ENCODE measurements at regions not wholly inside any gene's neighbourhood (a gene's known extent, or its start where the extent isn't known, plus 50 kb on each side); places are given as distances from the start of the nearest gene placed in this dataset.
"Not testable (repeated sequence)": the region's sequence is repeated elsewhere in the genome, so short reads cannot be mapped to it uniquely, and the experiment has no call there.

GRCh38 chr3:74830845-74831244 lies 216.4 kb upstream of the CNTN3 start:
- H3K23ac ChIP-seq (ENCODE audit: low read length in 2 of 2); H3K4me3 ChIP-seq (ENCODE audit: insufficient read depth in 1 of 2, low read depth in 1 of 2, low read length in 2 of 2); H3K9ac ChIP-seq (ENCODE audit: low read length); H3K79me1 ChIP-seq (replicated peaks; ENCODE audit: low read length, poor library complexity, severe bottlenecking); H2BK120ac ChIP-seq (ENCODE audit: low read depth, low read length); H3K27me3 ChIP-seq (ENCODE audit: control insufficient read depth in 1 of 2, insufficient read depth in 1 of 2, low read length in 2 of 2); H2BK5ac ChIP-seq (ENCODE audit: low read depth, low read length, poor library complexity, severe bottlenecking); H4K91ac ChIP-seq (ENCODE audit: low read length); H3K27ac ChIP-seq (ENCODE audit: low read length, poor library complexity, severe bottlenecking); H3K9me3 ChIP-seq (ENCODE audit: control insufficient read depth, low read length); H2BK12ac ChIP-seq (ENCODE audit: low read length in 2 of 2); H2BK15ac ChIP-seq (ENCODE audit: low read depth, poor library complexity, severe bottlenecking); H2AK5ac ChIP-seq (ENCODE audit: low read length, severe bottlenecking); H3K4me2 ChIP-seq (ENCODE audit: low read length, poor library complexity, severe bottlenecking); H4K8ac ChIP-seq (ENCODE audit: low read length); H3K18ac ChIP-seq (ENCODE audit: low read depth in 1 of 2, low read length in 2 of 2); H3K4ac ChIP-seq (ENCODE audit: low read depth in 1 of 2, low read length in 2 of 2); H3K36me3 ChIP-seq (ENCODE audit: control insufficient read depth in 1 of 2, insufficient read depth in 2 of 2, low read depth in 1 of 2, low read length in 2 of 2); DNase-seq; H2AFZ ChIP-seq (ENCODE audit: low read depth, low read length); H3K14ac ChIP-seq (ENCODE audit: low read length in 2 of 2); H3K4me1 ChIP-seq (ENCODE audit: control insufficient read depth, insufficient read depth, low read depth, low read length): not testable (repeated sequence)
- 78% methylated on average over 5 of the region's 5 CpGs for WGBS

- 86% methylated on average over 11 of the region's 11 CpGs for WGBS
- H3K9me3 ChIP-seq (ENCODE audit: control insufficient read depth, low read length); H2BK15ac ChIP-seq (ENCODE audit: low read depth, poor library complexity, severe bottlenecking); H3K18ac ChIP-seq (ENCODE audit: low read depth in 1 of 2, low read length in 2 of 2); H2BK5ac ChIP-seq (ENCODE audit: low read depth, low read length, poor library complexity, severe bottlenecking); H4K91ac ChIP-seq (ENCODE audit: low read length); H3K4me1 ChIP-seq (ENCODE audit: control insufficient read depth, insufficient read depth, low read depth, low read length); DNase-seq; H3K27me3 ChIP-seq (ENCODE audit: control insufficient read depth in 1 of 2, insufficient read depth in 1 of 2, low read length in 2 of 2); H3K23ac ChIP-seq (ENCODE audit: low read length in 2 of 2); H2AK5ac ChIP-seq (ENCODE audit: low read length, severe bottlenecking); H3K14ac ChIP-seq (ENCODE audit: low read length in 2 of 2); H3K4me2 ChIP-seq (ENCODE audit: low read length, poor library complexity, severe bottlenecking); H3K4ac ChIP-seq (ENCODE audit: low read depth in 1 of 2, low read length in 2 of 2); H3K4me3 ChIP-seq (ENCODE audit: insufficient read depth in 1 of 2, low read depth in 1 of 2, low read length in 2 of 2); H3K79me1 ChIP-seq (replicated peaks; ENCODE audit: low read length, poor library complexity, severe bottlenecking); H2BK12ac ChIP-seq (ENCODE audit: low read length in 2 of 2); H2AFZ ChIP-seq (ENCODE audit: low read depth, low read length); H2BK120ac ChIP-seq (ENCODE audit: low read depth, low read length); H3K27ac ChIP-seq (ENCODE audit: low read length, poor library complexity, severe bottlenecking); H3K36me3 ChIP-seq (ENCODE audit: control insufficient read depth in 1 of 2, insufficient read depth in 2 of 2, low read depth in 1 of 2, low read length in 2 of 2); H3K9ac ChIP-seq (ENCODE audit: low read length); H4K8ac ChIP-seq (ENCODE audit: low read length): not testable (repeated sequence)
Observed at GRCh38 chr3:74825404-74825803, 210.9 kb upstream of the CNTN3 start.

GRCh38 chr3:74824366-74824765 lies 209.9 kb upstream of the CNTN3 start:
- H3K4ac ChIP-seq (ENCODE audit: low read depth in 1 of 2, low read length in 2 of 2), result no peak overlapping the region
- H2BK5ac ChIP-seq (ENCODE audit: low read depth, low read length, poor library complexity, severe bottlenecking), result no peak overlapping the region
- no peak overlapping the region for H3K4me3 ChIP-seq (ENCODE audit: insufficient read depth in 1 of 2, low read depth in 1 of 2, low read length in 2 of 2)
- H3K9ac ChIP-seq (ENCODE audit: low read length), result no peak overlapping the region
- no peak overlapping the region for H3K23ac ChIP-seq (ENCODE audit: low read length in 2 of 2)
- WGBS, result 87% methylated on average over 3 of the region's 4 CpGs
- no peaks in the 10 kb centered on the region for H3K27me3 ChIP-seq (ENCODE audit: control insufficient read depth in 1 of 2, insufficient read depth in 1 of 2, low read length in 2 of 2)
- H4K91ac ChIP-seq (ENCODE audit: low read length), result no peak overlapping the region
- no peak overlapping the region for H4K8ac ChIP-seq (ENCODE audit: low read length)
- H2AK5ac ChIP-seq (ENCODE audit: low read length, severe bottlenecking), result no peak overlapping the region
- H3K9me3 ChIP-seq (ENCODE audit: control insufficient read depth, low read length), result no peaks in the 10 kb centered on the region
- no peak overlapping the region for H2BK15ac ChIP-seq (ENCODE audit: low read depth, poor library complexity, severe bottlenecking)
- no peak overlapping the region for H3K4me2 ChIP-seq (ENCODE audit: low read length, poor library complexity, severe bottlenecking)
- H3K79me1 ChIP-seq (replicated peaks; ENCODE audit: low read length, poor library complexity, severe bottlenecking), result no peaks in the 10 kb centered on the region
- DNase-seq, result no peak
- H2BK12ac ChIP-seq (ENCODE audit: low read length in 2 of 2), result no peak overlapping the region
- H3K14ac ChIP-seq (ENCODE audit: low read length in 2 of 2), result no peak overlapping the region
- no peaks in the 10 kb centered on the region for H3K4me1 ChIP-seq (ENCODE audit: control insufficient read depth, insufficient read depth, low read depth, low read length)
- no peak overlapping the region for H2BK120ac ChIP-seq (ENCODE audit: low read depth, low read length)
- no peaks in the 10 kb centered on the region for H3K36me3 ChIP-seq (ENCODE audit: control insufficient read depth in 1 of 2, insufficient read depth in 2 of 2, low read depth in 1 of 2, low read length in 2 of 2)
- no peak overlapping the region for H3K27ac ChIP-seq (ENCODE audit: low read length, poor library complexity, severe bottlenecking)
- no peak overlapping the region for H3K18ac ChIP-seq (ENCODE audit: low read depth in 1 of 2, low read length in 2 of 2)
- no peak overlapping the region for H2AFZ ChIP-seq (ENCODE audit: low read depth, low read length)

GRCh38 chr3:74814181-74814580 lies 199.7 kb upstream of the CNTN3 start:
- no peak overlapping the region for H3K4me3 ChIP-seq (ENCODE audit: insufficient read depth in 1 of 2, low read depth in 1 of 2, low read length in 2 of 2)
- H3K14ac ChIP-seq (ENCODE audit: low read length in 2 of 2), result no peak overlapping the region
- no peak overlapping the region for H2BK15ac ChIP-seq (ENCODE audit: low read depth, poor library complexity, severe bottlenecking)
- no peaks in the 10 kb centered on the region for H3K36me3 ChIP-seq (ENCODE audit: control insufficient read depth in 1 of 2, insufficient read depth in 2 of 2, low read depth in 1 of 2, low read length in 2 of 2)
- 72% methylated on average over 1 of the region's 3 CpGs for WGBS
- no peak overlapping the region for H4K8ac ChIP-seq (ENCODE audit: low read length)
- H4K91ac ChIP-seq (ENCODE audit: low read length), result no peak overlapping the region
- no peaks in the 10 kb centered on the region for H3K4me1 ChIP-seq (ENCODE audit: control insufficient read depth, insufficient read depth, low read depth, low read length)
- no peak overlapping the region for H3K4me2 ChIP-seq (ENCODE audit: low read length, poor library complexity, severe bottlenecking)
- H2AK5ac ChIP-seq (ENCODE audit: low read length, severe bottlenecking), result no peak overlapping the region
- DNase-seq, result no peak
- no peak overlapping the region for H3K9ac ChIP-seq (ENCODE audit: low read length)
- no peak overlapping the region for H3K18ac ChIP-seq (ENCODE audit: low read depth in 1 of 2, low read length in 2 of 2)
- H3K27me3 ChIP-seq (ENCODE audit: control insufficient read depth in 1 of 2, insufficient read depth in 1 of 2, low read length in 2 of 2), result no peaks in the 10 kb centered on the region
- no peak overlapping the region for H2AFZ ChIP-seq (ENCODE audit: low read depth, low read length)
- H3K23ac ChIP-seq (ENCODE audit: low read length in 2 of 2), result no peak overlapping the region
- H3K9me3 ChIP-seq (ENCODE audit: control insufficient read depth, low read length), result peaks cover 3% of the 10 kb centered on the region
- no peaks in the 10 kb centered on the region for H3K79me1 ChIP-seq (replicated peaks; ENCODE audit: low read length, poor library complexity, severe bottlenecking)
- no peak overlapping the region for H3K27ac ChIP-seq (ENCODE audit: low read length, poor library complexity, severe bottlenecking)
- no peak overlapping the region for H2BK120ac ChIP-seq (ENCODE audit: low read depth, low read length)
- H2BK12ac ChIP-seq (ENCODE audit: low read length in 2 of 2), result no peak overlapping the region
- H3K4ac ChIP-seq (ENCODE audit: low read depth in 1 of 2, low read length in 2 of 2), result no peak overlapping the region
- no peak overlapping the region for H2BK5ac ChIP-seq (ENCODE audit: low read depth, low read length, poor library complexity, severe bottlenecking)

Measured in mesenchymal stem cell (in vitro differentiated cells and primary cell).